Prostate gland (tissue), 2 donors: ENCODE measurements at regions not wholly inside any gene's neighbourhood (a gene's known extent, or its start where the extent isn't known, plus 50 kb on each side); places are given as distances from the start of the nearest gene placed in this dataset.

Experiments
- DNase-seq: peaks from one replicate; pipeline ENCODE4 v3.0.0-alpha.2; 2019; ENCODE audit warnings: low spot score
- H3K27ac ChIP-seq, 2 donors: fragments of 200-600 bp; sonication (generic); 2 replicates each; pipeline ENCODE4 v1.5.1; 2017 to 2019
- H3K27me3 ChIP-seq: fragments of 200-600 bp; sonication (generic); replicated peaks from 2 replicates; pipeline ENCODE4 v1.5.1; 2019; ENCODE audit not compliant: insufficient read depth
- H3K36me3 ChIP-seq, 2 donors: fragments of 200-600 bp; sonication (generic); 1 replicate in 1 of 2; 2 replicates in 1 of 2; pipeline versions ENCODE4 v1.5.1 to v1.8.1; 2017 to 2019
- H3K4me1 ChIP-seq: fragments of 200-600 bp; sonication (generic); replicated peaks from 2 replicates; pipeline ENCODE4 v1.5.1; 2019
- H3K4me3 ChIP-seq, 2 donors: fragments of 200-600 bp; sonication (generic); 2 replicates each; pipeline ENCODE4 v1.5.1; 2017 to 2019
- H3K9me3 ChIP-seq: fragments of 200-600 bp; sonication (generic); 2 replicates; pipeline ENCODE4 v1.5.1; 2017
- CTCF ChIP-seq, 4 experiments: fragments of 200-600 bp in 2 of 4; fragments of 450-650 bp in 2 of 4; sonication (generic) in 2 of 4; IDR thresholded peaks; 1 replicate in 3 of 4; 2 replicates in 1 of 4; pipeline ENCODE4 v1.5.1; 2016 to 2019; ENCODE audit warnings: antibody characterized with exemption in 4 of 4, mild to moderate bottlenecking in 2 of 4, moderate library complexity in 2 of 4
- POLR2A ChIP-seq: fragments of 450-650 bp; IDR thresholded peaks from one replicate; pipeline ENCODE4 v1.6.1; 2016; ENCODE audit warnings: antibody characterized with exemption, mild to moderate bottlenecking
- POLR2AphosphoS5 ChIP-seq: sonication (generic); formaldehyde crosslinking; IDR thresholded peaks from one replicate; pipeline ENCODE4 v1.6.1; 2017; ENCODE audit warnings: antibody characterized with exemption
- WGBS: methylation state at CpG from one replicate; pipeline ENCODE4 v1.1.5; 2018; 5-methylcytosine and 5-hydroxymethylcytosine counted together
- intact Hi-C: fragments of 100-400 bp; cut with DNase I; formaldehyde crosslinking; loops from one replicate; pipeline ENCODE4 v1.14.2; 2022

- H3K9me3 ChIP-seq, result no peaks in the 10 kb centered on the region
- H3K4me1 ChIP-seq, result no peaks in the 10 kb centered on the region
- H3K4me3 ChIP-seq, result no peak overlapping the region
- no peak for DNase-seq
- H3K27ac ChIP-seq, result no peak overlapping the region
- 79% methylated on average over 4 of the region's 4 CpGs for WGBS
- no peaks in the 10 kb centered on the region for H3K27me3 ChIP-seq
- intact Hi-C loops, result no loop called here
- no peaks in the 10 kb centered on the region for H3K36me3 ChIP-seq
- TF ChIP-seq POLR2AphosphoS5, result no peak
- no peak for TF ChIP-seq POLR2A
- no peak for TF ChIP-seq CTCF (IDR thresholded peaks at IDR 0.05)
Measured at GRCh38 chrX:25941559-25942250, 196.4 kb upstream of the MAGEB18 start.

DNA sequence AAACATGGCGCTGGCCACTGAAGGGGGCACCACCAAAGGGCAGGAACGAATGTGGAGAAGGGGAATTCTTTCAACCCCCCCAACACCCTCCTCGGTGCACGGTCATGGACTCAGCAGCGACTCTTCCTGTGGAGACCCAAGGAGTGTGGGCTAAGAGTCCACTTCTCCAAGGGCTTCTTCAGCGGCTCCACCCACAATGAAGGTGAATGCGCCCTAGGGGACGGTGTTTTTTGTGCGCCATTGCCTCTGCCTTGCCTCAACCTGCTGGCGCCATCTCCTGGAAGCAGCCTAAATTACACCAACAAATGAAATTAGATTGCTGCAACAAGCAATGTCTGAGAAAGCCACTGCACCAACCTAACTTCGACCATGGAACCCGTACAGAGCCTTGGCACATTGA is 169.2 kb upstream of the MAGEB18 start:
- no peaks in the 10 kb centered on the region for H3K27me3 ChIP-seq
- no peaks in the 10 kb centered on the region for H3K4me1 ChIP-seq
- 53% methylated on average over 10 of the region's 12 CpGs for WGBS
- TF ChIP-seq POLR2AphosphoS5 (no peak), CTCF (IDR thresholded peaks at IDR 0.05) (peak in 2 of 4 experiments; percentile 8 to 16)
- no peaks in the 10 kb centered on the region for H3K9me3 ChIP-seq
- DNase-seq, result no peak
- H3K27ac ChIP-seq, result no peak overlapping the region
- no peak overlapping the region for H3K4me3 ChIP-seq
- H3K36me3 ChIP-seq, result no peaks in the 10 kb centered on the region
- intact Hi-C loops, result no loop called here

DNA sequence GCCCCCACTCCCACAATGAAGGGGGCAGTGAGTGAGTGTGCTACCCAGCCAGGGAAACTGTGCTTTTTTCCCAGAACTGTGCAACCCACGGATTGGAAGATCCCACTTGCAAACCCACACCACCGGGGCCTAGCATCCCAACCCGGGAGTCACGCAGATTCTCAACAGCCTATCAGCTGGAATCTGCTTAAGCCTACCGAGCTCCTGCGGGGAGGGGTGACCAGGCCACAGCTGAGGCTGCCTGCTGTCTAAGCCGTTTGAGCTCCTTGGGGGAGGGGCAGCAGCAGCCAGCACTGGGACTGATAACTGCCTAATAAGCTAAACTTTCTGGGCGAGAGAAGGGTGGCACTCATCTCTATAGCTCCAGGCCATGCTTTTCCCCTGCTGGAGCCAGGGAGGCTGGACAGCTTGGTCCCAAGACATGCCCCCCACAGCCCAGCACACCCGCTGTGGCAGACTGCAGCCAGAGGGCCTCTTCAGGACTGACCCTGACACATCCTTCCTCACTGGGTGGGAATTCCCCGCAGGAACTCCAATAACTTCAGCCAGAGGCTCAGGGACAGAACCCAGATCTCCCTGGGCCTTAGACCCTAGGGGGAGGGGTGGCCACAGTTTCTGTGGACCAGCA is 161.3 kb upstream of the MAGEB18 start:
- H3K27ac ChIP-seq, result no peak overlapping the region
- H3K36me3 ChIP-seq, result no peaks in the 10 kb centered on the region
- no peak overlapping the region for H3K4me3 ChIP-seq
- no peak for DNase-seq
- intact Hi-C loops, result no loop called here
- 50% methylated on average over 1 of the region's 10 CpGs for WGBS
- no peaks in the 10 kb centered on the region for H3K4me1 ChIP-seq
- H3K27me3 ChIP-seq, result no peaks in the 10 kb centered on the region
- no peaks in the 10 kb centered on the region for H3K9me3 ChIP-seq
- TF ChIP-seq POLR2A, result no peak
- TF ChIP-seq POLR2AphosphoS5, result no peak
- no peak for TF ChIP-seq CTCF (IDR thresholded peaks at IDR 0.05)

DNA sequence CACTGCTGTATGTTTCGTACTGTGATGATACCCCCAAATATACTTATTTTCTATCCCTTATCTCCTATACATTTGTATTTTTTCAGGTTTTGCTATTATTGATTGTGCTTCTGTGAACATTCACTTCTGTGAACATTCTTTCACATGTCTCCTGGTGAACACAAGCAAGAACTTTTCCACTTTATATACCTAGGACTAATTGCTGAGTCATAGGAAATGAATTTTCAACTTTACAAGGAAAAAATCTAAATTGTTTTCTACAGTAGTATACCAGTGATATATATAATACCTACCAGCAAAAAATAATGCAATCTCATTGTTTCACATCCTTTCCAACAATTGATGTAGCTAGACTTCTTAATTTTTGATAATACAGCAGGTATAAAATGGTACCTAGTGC is 139.5 kb upstream of the MAGEB18 start:
- no peak for DNase-seq
- no peak overlapping the region for H3K4me3 ChIP-seq
- TF ChIP-seq POLR2AphosphoS5 (no peak), POLR2A (no peak), CTCF (IDR thresholded peaks at IDR 0.05) (no peak)
- H3K27me3 ChIP-seq, result no peaks in the 10 kb centered on the region
- H3K36me3 ChIP-seq, result no peaks in the 10 kb centered on the region
- H3K4me1 ChIP-seq, result no peaks in the 10 kb centered on the region
- WGBS, result 92% methylated on average over 1 of the region's 1 CpG
- no peak overlapping the region for H3K27ac ChIP-seq
- no peaks in the 10 kb centered on the region for H3K9me3 ChIP-seq
- intact Hi-C loops, result no loop called here

- no peak for DNase-seq
- no peaks in the 10 kb centered on the region for H3K9me3 ChIP-seq
- TF ChIP-seq POLR2A (no peak), POLR2AphosphoS5 (no peak), CTCF (IDR thresholded peaks at IDR 0.05) (no peak)
- H3K27ac ChIP-seq, result no peak overlapping the region
- no peaks in the 10 kb centered on the region for H3K36me3 ChIP-seq
- no peak overlapping the region for H3K4me3 ChIP-seq
- H3K4me1 ChIP-seq, result no peaks in the 10 kb centered on the region
- intact Hi-C loops, result no loop called here
- no peaks in the 10 kb centered on the region for H3K27me3 ChIP-seq
- WGBS, result 66% methylated on average over 2 of the region's 2 CpGs
Measured at GRCh38 chrX:26007462-26007861, 130.7 kb upstream of the MAGEB18 start.
